ENCODE measurements at regions not wholly inside any gene's neighbourhood (a gene's known extent, or its start where the extent isn't known, plus 50 kb on each side); places are given as distances from the start of the nearest gene placed in this dataset.

GRCh38 chr12:34400986-34401658, 378.8 kb downstream of the ALG10 start:
- H3K4me3 ChIP-seq (replicated peaks in 1 of 2; ENCODE audit: low read depth in 2 of 2, low read length in 2 of 2), result no peak overlapping the region
- DNase-seq (ENCODE audit: low read depth in 2 of 2), result no peak
- no peak for TF ChIP-seq CTCF (IDR thresholded peaks at IDR 0.05; ENCODE audit: low read depth, low read length)

GRCh38 chr12:34401659-34402227, 379.4 kb downstream of the ALG10 start:
- no peak for DNase-seq (ENCODE audit: low read depth in 2 of 2)
- H3K4me3 ChIP-seq (replicated peaks in 1 of 2; ENCODE audit: low read depth in 2 of 2, low read length in 2 of 2), result no peak overlapping the region
- TF ChIP-seq CTCF (IDR thresholded peaks at IDR 0.05; ENCODE audit: low read depth, low read length), result no peak

- no peak overlapping the region for H3K4me3 ChIP-seq (replicated peaks in 1 of 2; ENCODE audit: low read depth in 2 of 2, low read length in 2 of 2)
- no peak for TF ChIP-seq CTCF (IDR thresholded peaks at IDR 0.05; ENCODE audit: low read depth, low read length)
Observed at GRCh38 chr12:34402228-34402898, 380.1 kb downstream of the ALG10 start.

GRCh38 chr12:34402899-34403705, 380.8 kb downstream of the ALG10 start:
- no peak for TF ChIP-seq CTCF (IDR thresholded peaks at IDR 0.05; ENCODE audit: low read depth, low read length)
- no peak for DNase-seq (ENCODE audit: low read depth in 2 of 2)
- no peak overlapping the region for H3K4me3 ChIP-seq (replicated peaks in 1 of 2; ENCODE audit: low read depth in 2 of 2, low read length in 2 of 2)

More at GRCh38 chr12:34402228-34402898, 380.1 kb downstream of the ALG10 start:
- no peak for DNase-seq (ENCODE audit: low read depth in 2 of 2)

GRCh38 chr12:34403706-34404376, 381.5 kb downstream of the ALG10 start:
- TF ChIP-seq CTCF (IDR thresholded peaks at IDR 0.05; ENCODE audit: low read depth, low read length), result no peak
- no peak overlapping the region for H3K4me3 ChIP-seq (replicated peaks in 1 of 2; ENCODE audit: low read depth in 2 of 2, low read length in 2 of 2)
- DNase-seq (ENCODE audit: low read depth in 2 of 2), result no peak

Measured in cardiac fibroblast (primary cell).